NCI-H2227 (cell line): ENCODE measurements at regions not wholly inside any gene's neighbourhood (a gene's known extent, or its start where the extent isn't known, plus 50 kb on each side); places are given as distances from the start of the nearest gene placed in this dataset.
"Not testable (repeated sequence)": the region's sequence is repeated elsewhere in the genome, so short reads cannot be mapped to it uniquely, and the experiment has no call there.

Experiments
- DNase-seq: peaks from one replicate; lab custom pipeline; 2025; ENCODE audit not compliant: unreplicated experiment; lab: John Stamatoyannopoulos, UW

GRCh38 chr4:27624749-27625148 lies 764.1 kb downstream of the STIM2 start:
- DNase-seq, result no peak

GRCh38 chr4:27628609-27629008 lies 768.0 kb downstream of the STIM2 start:
- no peak for DNase-seq

- DNase-seq, result no peak
Observed at GRCh38 chr4:27629532-27630225, 769.0 kb downstream of the STIM2 start.

DNA sequence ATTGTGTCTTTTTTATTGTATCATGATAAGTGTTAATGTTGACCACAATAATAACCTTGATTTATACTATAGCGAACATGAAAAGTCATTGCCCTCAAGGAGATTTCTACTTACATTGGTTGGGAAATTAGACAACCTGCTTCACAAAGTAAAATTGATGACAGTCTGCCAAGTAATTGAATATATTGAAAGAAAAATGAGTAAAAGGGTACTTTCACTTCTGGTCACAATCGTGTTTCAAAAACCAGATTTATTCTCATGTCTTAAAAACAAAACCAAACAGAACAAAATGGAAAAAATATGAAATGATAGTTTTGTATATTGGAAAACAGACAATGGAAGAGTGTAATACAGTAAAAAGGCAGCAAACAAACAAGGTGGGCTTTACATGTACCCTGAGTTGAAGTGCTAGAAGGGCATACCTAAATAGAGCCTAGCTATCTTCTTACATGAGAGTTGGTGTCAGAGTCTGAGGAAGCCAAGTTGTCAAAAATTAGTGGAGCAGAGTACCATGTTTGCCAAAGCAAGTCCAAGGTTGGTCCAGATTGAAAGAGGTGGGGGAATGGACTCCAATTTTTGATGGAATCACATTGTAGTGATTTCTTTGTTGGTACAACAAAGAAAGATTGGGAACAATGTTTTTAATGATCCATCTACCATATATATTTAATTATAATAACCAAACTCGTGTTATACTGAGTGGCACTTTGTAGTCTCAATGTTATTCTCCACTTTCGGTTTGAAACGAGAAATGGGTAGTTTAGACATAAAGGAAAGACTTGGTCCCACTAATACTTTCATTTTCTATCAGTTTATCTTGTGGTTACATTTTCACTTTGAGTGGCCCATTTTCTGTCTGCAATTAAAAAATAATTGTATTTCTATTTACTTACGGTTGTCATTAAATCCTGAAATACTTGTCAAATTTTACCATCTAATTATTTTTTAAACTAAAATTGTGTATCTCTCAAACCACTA lies 775.6 kb downstream of the STIM2 start:
- no peak for DNase-seq

DNA sequence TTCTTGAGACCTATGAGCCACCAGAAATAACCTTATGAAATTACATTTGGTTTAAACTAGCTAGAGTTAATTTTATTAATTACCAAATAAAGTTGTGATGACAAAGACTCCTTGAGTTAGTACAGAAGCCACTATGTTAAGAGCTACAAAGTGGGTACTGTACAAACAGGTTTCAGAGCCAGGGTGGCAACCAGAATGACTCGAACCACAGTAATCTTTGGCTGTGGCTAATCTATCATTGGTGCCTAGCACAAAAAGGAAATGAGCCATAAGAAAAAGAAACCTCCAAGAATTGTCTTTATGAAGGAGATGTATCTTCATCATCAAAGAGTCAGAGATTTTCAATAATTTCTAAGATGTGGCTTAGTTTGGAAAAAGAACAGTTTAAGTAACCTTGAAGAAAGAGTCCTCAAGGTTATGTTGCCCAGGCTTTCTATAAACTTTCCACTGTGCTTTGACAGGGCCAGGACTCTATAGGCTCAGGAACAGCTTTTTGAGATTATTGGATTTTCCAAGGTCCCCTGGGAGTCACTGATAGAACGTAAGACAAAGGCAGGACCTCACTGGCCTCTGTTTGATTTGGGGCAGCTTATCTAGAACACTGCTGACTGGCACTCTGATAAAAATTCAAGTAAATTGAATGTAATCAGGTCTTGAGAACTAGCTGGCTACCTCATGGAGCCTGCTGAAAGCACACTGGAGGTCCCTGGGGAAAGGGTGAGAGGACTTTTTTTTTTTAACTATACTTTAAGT lies 777.7 kb downstream of the STIM2 start:
- no peak for DNase-seq

- DNase-seq, result no peak
Observed at GRCh38 chr4:27643101-27643500, 782.5 kb downstream of the STIM2 start.

GRCh38 chr4:27648416-27648815 lies 787.8 kb downstream of the STIM2 start:
- DNase-seq, result no peak

DNA sequence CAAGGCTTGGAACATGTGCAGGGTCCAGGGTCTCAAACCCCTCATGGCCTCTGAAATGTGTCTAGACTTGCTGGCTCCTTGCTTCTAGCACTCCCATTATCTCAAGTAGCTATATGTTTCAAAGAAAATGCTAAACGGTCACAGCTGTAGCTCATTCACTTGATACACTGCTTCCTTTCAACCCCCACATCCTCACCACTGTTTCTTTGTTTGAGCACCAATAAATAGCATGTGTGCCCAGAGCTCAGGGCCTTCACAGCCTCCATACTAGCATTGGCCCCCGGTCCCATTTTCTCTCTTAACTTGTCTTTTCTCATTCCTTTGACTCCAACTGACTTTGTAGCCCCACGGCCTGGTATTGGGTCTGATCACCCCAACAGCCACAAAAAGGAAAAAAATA lies 801.8 kb downstream of the STIM2 start:
- DNase-seq, result no peak

DNA sequence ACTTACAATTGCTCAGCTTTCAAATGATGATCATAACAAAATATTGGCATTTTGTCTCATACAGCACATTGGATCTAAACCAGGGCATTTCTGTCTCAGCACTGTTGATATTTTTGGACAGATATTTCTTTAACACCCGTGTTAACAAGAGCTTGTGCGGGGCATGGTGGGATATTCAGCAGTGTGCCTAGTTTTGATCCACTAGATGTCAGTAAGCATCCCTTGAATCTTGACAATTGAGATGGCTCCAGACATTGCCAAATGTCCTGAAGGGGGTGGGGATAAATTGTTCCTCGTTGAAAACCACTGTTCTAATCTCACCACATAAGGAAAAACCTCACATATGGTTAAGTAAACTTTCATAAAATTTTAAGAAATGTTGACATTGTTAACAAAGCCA lies 806.3 kb downstream of the STIM2 start:
- no peak for DNase-seq

GRCh38 chr4:27668001-27668400 lies 807.4 kb downstream of the STIM2 start:
- DNase-seq, result no peak

DNA sequence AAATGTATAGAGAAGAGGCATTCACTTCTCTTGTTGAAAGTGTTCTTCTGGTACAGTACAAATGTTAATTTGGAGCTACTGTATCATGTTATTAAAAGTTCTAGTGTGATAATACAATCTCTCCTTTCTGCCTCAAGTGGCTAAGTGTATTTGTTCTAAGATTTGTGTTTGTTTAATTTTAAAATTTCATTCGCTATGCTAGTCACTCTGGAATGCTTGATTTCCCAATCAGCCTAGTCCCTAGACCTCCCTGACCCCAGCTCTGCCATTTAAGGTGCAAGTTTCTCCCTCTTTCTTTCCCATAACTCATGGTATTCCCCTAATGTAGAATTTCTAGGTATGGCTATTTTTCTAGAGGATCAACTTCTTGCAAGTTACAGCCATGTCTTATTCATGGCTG lies 817.4 kb downstream of the STIM2 start:
- DNase-seq, result no peak

DNA sequence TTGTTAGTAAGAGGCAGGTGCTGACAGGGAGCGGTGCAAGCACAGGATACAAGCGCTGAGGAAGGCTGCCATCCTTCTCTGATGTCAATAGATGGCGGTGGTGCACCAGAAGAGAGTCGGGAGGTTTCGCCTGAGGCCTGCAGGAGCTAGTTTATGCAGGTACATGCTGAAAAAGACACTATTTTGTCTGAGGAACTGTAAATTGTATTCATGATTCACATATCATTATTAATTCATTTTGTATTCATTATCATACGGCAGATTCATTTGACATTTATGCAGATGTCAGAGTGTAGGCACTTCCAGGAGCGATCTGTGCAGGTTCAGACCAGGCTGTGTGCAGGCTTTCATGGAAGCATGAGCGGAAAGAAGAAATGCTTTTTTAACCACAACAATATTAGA lies 824.0 kb downstream of the STIM2 start:
- DNase-seq, result peak; percentile 9

DNA sequence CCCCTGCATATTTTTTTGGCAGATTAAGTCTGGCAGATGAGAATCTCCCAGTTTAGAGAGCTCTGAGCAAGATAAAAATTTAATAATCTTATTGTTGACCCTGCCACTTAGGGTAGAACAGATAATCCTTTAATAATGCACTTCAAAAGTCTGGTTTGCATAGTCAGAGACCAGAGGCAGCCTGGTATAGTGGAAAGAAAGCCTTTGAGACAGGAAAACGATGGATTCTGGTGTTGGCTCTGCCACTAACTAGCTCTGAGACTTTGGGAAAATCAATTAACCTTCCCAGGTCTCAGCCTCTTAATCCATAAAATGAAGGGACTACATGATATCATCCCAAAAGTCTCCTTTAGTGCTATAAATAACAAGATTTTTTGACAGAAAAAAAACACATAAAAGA lies 824.5 kb downstream of the STIM2 start:
- DNase-seq, result no peak

GRCh38 chr4:27685947-27686346 lies 825.3 kb downstream of the STIM2 start:
- no peak for DNase-seq

- DNase-seq, result no peak
Observed at GRCh38 chr4:27692158-27692557, 831.5 kb downstream of the STIM2 start.

DNA sequence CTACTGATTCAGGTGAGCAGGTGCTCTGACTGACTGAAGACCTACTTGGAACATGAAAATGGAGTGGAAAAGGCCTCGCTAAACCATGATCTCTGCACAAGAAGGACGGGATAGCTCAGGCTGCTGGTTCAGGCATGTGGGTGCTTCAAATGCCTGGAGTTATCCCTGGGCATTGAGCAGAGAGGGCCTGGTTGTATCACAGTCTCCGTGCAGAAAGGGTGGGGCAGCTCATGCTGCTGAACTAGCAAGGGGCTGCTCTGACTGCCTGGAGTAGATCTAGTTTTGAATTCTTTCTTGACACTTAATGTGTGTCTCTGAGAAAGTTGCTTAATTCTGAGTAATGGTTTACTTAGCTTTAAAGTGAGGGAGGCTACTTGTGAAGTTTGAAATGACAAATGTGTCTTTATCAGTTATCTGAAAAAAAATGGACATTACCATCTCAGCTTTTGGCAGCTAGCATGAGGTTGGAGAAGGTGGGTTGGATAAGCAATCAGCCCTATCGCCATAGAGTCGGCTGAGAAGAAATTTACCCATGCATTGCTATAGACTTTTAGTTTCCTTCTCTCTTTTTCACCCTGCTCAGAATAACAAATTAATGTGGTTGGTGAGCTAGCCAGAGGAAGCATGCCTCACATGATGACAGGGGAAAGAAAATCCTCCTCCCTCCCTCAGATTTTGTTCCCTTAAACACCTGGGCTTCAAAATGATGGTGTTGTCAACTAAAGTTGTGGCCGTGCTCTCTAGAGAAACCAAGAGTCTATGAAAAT lies 832.4 kb downstream of the STIM2 start:
- no peak for DNase-seq

GRCh38 chr4:27696257-27696656 lies 835.6 kb downstream of the STIM2 start:
- not testable (repeated sequence) for DNase-seq

DNA sequence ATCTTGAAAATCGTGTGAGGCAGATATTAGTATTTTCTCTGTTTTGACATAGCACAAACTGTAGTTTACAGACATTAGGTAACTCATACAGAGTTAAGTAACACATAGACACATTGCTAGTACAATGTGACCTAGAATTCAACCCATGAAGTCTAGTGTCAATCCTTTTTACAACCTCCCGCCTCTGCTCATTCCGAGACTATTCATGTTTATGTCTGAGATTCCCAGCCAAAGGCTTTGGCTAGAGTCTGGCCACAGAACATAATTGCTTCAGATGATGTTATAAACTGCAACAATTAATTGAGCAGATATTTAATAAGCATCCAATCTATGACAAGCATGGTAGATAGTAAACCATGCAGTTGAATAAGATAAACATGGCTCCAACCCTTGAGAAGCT lies 841.0 kb downstream of the STIM2 start:
- DNase-seq, result no peak

GRCh38 chr4:27702730-27703431 lies 842.2 kb downstream of the STIM2 start:
- no peak for DNase-seq

DNA sequence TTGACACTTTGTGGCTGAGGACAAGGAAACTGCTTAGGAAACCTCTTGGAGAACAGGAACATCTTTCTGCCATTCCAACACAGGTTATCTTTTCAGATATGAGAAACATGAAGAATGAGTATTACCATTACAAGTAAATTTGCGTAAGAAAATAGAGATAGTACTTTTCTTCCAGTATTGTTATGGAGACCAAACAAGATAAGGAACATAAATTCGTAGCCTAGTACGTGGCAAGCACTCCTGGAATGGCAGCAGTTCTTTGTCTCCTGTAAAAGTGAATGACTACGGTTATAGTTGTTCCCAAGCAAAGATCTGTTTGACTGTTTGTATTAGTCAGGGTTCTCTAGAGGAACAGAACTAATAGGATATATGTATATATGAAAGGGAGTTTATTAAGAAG lies 843.1 kb downstream of the STIM2 start:
- DNase-seq, result no peak
